ENCODE measurements at regions not wholly inside any gene's neighbourhood (a gene's known extent, or its start where the extent isn't known, plus 50 kb on each side); places are given as distances from the start of the nearest gene placed in this dataset.
"Not testable (repeated sequence)": the region's sequence is repeated elsewhere in the genome, so short reads cannot be mapped to it uniquely, and the experiment has no call there.

DNA sequence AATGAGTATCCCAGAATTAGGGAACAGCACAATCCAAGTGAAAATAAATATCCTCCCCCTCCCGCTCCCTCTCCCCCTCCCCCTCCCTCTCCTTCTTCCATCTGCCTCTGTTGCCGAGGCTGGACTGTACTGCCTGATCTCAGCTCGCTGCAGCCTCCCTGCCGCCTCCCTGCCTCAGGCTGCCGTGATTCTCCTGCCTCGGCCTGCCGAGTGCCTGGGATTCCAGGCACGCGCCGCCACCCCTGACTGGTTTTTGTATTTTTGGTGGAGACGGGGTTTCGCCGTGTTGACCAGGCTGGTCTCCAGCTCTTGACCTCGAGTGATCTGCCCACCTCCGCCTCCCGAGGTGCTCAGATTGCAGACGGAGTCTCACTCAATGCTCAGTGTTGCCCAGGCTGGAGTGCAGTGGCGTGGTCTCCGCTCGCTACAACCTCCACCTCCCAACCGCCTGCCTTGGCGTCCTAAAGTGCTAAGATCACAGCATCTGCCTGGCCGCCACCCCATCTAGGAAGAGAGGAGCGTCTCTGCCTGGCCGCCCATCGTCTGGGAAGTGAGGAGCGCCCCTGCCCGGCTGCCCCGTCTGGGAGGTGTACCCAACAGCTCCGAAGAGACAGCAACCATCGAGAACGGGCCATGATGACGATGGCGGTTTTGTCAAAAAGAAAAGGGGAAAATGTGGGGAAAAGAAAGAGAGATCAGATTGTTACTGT is 178.9 kb upstream of the IPO5 start:
- TF ChIP-seq, protein P1, sequence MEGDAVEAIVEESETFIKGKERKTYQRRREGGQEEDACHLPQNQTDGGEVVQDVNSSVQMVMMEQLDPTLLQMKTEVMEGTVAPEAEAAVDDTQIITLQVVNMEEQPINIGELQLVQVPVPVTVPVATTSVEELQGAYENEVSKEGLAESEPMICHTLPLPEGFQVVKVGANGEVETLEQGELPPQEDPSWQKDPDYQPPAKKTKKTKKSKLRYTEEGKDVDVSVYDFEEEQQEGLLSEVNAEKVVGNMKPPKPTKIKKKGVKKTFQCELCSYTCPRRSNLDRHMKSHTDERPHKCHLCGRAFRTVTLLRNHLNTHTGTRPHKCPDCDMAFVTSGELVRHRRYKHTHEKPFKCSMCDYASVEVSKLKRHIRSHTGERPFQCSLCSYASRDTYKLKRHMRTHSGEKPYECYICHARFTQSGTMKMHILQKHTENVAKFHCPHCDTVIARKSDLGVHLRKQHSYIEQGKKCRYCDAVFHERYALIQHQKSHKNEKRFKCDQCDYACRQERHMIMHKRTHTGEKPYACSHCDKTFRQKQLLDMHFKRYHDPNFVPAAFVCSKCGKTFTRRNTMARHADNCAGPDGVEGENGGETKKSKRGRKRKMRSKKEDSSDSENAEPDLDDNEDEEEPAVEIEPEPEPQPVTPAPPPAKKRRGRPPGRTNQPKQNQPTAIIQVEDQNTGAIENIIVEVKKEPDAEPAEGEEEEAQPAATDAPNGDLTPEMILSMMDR (IDR thresholded peaks at IDR 0.05 in 8 of 11, conservative IDR thresholded peaks at IDR 0.05 in 3 of 11) = not testable (repeated sequence)
- TF ChIP-seq POLR2A (IDR thresholded peaks at IDR 0.05) = not testable (repeated sequence)
